NK-92 (cell line): ENCODE measurements at regions not wholly inside any gene's neighbourhood (a gene's known extent, or its start where the extent isn't known, plus 50 kb on each side); places are given as distances from the start of the nearest gene placed in this dataset.

Experiments
- DNase-seq: peaks from one replicate; lab custom pipeline; 2025; ENCODE audit not compliant: unreplicated experiment; lab: John Stamatoyannopoulos, UW

DNA sequence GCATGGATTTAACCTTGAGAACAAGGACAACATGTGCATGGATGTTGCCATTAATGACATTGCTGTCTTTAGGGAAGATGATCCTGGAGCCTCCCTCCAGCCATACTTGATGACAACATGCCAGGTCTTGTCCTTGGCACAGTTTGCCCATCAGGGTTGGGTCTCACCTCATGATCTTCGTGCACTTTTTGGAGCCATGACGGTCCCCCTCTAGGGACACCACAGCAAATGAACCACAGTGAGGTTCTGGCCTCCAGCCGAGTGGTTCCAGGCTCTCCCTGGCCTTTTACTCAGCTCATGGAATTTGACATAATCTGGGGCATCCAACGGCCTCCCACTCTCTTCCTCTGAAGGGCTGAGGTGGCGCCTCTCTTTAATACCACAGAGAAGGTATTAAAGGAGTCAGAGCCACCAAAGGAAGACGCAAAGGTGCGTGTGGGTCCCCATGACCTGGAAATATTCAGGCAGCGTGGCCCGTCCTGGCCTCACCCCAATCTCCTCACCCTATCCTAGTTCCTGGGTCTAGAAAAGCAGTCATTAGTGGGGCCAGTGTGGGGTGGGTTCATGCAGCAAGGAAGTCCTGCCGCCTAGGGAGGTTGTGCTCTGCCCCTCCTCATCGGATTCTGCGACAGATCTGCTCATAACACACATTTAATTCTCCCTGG, 184.8 kb downstream of the CXCL12 start:
- no peak for DNase-seq

DNA sequence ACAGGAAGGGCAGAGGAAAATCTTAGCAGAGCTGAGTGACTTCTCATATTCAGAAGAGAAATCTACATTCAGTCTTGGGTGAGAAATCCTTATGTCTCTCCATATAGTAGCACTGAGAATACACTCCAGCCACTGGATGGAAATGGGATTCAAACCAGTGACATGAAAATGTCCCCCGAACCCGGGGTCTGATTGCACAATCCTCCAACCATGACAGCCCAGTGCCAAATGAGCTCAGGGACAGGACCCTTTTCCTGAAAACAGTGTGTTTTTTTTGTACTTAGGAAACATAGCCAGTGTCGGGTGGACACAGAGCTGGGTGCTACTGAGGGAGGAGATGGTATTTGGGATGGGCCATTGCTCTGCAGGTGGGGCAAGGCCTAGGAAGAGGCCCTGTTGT, 185.6 kb downstream of the CXCL12 start:
- no peak for DNase-seq

- DNase-seq, result no peak
Measured at GRCh38 chr10:44198780-44199097, 186.2 kb downstream of the CXCL12 start.

- DNase-seq, result no peak
Measured at GRCh38 chr10:44198096-44198779, 186.7 kb downstream of the CXCL12 start.

GRCh38 chr10:44197646-44198045, 187.3 kb downstream of the CXCL12 start:
- DNase-seq, result no peak

GRCh38 chr10:44196336-44196735, 188.6 kb downstream of the CXCL12 start:
- DNase-seq, result no peak

DNA sequence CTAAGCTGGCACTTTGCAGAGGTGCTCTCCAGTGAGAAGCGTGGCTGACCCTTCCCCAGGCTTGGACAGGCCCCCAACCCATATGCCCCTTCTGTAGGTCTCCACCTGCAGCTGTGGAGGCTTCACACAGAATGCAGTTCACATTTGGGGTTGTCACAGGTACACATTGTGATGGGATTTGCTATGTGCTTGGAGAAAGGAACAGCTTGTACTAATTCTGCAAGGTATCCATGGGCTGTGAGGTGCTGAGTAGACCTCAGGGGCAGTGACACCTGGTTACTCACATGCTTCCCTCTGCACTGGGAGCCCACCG, 188.9 kb downstream of the CXCL12 start:
- no peak for DNase-seq

GRCh38 chr10:44195112-44196007, 189.5 kb downstream of the CXCL12 start:
- DNase-seq, result no peak

GRCh38 chr10:44194435-44194834, 190.5 kb downstream of the CXCL12 start:
- DNase-seq, result no peak

GRCh38 chr10:44193567-44194220, 191.2 kb downstream of the CXCL12 start:
- DNase-seq, result no peak

- no peak for DNase-seq
Measured at GRCh38 chr10:44193166-44193565, 191.7 kb downstream of the CXCL12 start.

DNA sequence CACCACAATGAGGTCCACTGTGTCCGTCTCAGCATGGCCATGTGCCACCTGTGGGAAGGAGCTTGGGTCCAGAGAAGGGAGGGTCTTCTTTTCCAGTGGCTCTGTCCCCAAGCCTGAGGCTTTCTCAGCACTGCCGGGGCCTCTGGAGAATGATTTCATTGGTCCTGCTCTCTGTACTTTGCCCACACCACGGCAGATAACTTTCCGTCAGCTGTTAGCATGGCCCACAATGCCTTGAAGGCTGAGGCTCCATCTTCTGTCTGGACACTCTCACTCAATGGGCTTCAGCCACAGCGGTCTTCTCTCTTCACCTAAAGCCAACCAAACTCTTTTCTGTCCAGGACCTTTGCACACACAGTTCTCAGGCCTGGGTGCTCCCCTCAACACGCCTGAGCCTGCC, 192.5 kb downstream of the CXCL12 start:
- DNase-seq, result no peak

DNA sequence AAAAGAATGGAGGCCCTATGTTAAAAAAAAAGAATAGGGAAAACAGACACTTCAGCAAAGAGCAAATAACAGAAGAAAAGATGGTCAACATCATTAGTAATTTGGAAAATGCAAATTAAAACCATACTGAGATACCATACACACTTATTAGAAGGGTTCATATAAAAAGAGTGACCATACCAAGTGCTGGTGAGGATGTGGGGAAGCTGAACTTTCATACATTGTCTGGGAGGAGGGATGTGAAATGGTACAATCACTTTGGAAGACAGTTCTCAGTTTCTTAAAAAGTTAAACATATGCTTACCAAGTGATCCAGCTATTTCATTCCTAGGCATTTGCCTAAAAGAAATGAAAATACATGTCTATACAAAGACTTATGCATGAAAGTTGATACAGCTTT, 194.4 kb downstream of the CXCL12 start:
- no peak for DNase-seq

DNA sequence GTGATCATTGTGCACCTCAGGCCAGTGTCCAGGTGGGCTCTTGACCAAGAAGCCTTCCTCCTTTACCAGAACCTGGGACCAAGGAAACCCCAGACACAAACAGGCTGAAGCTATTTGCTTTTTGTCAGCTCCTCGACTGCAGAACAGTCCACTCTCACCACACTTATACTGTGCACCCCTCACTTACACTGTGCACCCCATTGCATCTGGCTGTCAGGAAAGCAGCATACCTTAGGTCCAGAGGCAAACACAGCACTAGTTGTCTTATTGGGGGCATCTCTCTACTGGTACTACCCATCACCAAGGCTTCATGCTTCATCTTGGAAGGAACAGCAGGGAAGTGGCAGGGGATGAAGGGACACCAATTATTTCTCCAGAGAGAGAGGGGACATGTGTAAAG, 198.1 kb downstream of the CXCL12 start:
- no peak for DNase-seq

DNA sequence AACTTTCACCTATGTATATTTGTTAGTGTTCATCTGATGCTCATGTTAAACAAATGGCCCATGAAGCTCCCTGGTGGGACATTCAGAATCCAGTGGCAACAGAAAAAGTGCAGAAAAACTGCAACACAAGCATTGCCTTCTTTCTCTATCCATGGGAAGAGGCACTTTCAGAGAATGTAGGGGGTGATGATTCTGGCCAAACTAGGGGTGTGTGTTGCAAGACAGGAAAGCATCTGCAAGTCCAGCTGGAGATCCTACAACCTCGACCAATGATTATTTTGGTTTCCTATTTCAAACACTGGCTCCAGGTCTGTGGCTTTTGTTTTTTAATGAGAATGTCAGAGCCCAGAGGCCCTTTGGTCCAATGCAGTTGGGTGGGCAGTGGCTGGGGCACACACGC, 198.7 kb downstream of the CXCL12 start:
- DNase-seq, result no peak

DNA sequence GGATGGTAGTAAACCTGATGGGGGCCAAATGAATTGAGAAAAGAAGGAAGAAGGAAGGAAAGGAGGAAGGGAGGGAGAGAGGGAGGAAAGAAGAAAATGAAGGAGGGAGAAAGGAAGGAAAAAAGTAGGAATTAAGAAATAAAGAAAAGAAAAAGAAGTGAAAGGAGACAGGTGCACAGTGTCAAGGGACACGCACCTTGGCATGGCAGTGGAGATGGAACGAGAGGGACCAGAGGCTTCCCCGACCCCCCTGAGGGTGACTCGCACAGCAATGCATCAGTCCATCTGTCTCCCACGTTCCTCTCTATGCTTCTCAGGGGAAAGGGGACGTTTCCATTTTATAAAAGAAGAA, 199.6 kb downstream of the CXCL12 start:
- no peak for DNase-seq

DNA sequence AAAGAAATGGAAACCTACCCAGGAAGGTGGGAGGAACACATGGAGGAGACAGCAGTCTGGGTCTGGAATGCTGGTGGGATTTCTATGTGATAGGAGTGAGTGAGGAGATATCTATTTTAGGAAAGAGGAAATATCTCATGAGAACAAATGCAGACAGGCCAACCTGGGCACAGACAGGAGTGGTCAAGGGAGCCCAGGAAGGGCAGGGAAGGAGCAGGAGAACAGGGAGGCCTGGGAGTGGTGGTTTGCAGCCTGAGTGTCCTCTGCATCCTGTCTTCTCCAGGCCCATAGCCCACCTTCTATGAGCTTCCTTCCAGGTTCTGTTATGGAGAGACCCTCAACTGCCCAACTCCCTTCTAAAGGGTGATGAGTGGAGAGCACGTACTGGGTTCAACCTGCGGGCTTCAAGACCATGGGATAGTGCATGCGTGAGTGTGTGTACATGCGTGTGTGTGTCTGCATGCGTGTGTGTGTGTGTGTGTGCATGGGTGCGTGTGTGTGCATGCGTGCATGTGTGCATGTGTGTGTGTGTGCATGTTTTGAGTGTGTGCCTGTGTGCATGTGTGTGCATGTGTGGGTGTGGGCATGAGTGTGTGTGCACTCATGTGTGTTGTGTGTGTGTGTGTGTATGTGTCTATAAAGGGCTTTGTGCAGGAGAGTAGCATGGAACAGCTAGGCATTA, 200.1 kb downstream of the CXCL12 start:
- DNase-seq, result no peak

- DNase-seq, result no peak
Measured at GRCh38 chr10:44183667-44184632, 200.9 kb downstream of the CXCL12 start.

GRCh38 chr10:44182909-44183308, 202.0 kb downstream of the CXCL12 start:
- DNase-seq, result no peak
